ENCODE measurements at regions not wholly inside any gene's neighbourhood (a gene's known extent, or its start where the extent isn't known, plus 50 kb on each side); places are given as distances from the start of the nearest gene placed in this dataset.

DNA sequence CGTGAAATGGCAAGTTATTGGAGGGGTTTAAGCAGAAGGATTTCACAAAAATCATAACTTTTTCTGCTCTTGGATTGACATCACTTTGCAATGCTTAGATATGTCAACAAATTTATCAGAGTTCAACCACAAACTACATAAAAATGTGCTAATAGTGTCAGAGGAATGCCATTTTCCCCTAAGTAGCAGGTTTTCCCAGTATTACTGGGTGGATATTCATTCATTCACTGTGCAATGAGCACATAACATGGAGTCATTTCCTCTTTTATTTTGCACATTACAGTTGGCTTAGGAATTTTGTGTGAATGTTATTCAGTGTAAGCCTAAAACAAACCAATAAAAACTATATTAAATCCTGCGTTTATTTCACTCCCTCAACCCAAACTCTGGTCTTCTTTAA, 537.3 kb upstream of the MCTP2 start:
- H3K4me3 ChIP-seq (replicated peaks in 1 of 2; ENCODE audit: low read depth in 2 of 2, low read length in 2 of 2) = no peak overlapping the region
- TF ChIP-seq, protein P1, sequence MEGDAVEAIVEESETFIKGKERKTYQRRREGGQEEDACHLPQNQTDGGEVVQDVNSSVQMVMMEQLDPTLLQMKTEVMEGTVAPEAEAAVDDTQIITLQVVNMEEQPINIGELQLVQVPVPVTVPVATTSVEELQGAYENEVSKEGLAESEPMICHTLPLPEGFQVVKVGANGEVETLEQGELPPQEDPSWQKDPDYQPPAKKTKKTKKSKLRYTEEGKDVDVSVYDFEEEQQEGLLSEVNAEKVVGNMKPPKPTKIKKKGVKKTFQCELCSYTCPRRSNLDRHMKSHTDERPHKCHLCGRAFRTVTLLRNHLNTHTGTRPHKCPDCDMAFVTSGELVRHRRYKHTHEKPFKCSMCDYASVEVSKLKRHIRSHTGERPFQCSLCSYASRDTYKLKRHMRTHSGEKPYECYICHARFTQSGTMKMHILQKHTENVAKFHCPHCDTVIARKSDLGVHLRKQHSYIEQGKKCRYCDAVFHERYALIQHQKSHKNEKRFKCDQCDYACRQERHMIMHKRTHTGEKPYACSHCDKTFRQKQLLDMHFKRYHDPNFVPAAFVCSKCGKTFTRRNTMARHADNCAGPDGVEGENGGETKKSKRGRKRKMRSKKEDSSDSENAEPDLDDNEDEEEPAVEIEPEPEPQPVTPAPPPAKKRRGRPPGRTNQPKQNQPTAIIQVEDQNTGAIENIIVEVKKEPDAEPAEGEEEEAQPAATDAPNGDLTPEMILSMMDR (IDR thresholded peaks at IDR 0.05; ENCODE audit: low read depth, low read length) = no peak
- no peak for DNase-seq (ENCODE audit: low read depth in 2 of 2)

DNA sequence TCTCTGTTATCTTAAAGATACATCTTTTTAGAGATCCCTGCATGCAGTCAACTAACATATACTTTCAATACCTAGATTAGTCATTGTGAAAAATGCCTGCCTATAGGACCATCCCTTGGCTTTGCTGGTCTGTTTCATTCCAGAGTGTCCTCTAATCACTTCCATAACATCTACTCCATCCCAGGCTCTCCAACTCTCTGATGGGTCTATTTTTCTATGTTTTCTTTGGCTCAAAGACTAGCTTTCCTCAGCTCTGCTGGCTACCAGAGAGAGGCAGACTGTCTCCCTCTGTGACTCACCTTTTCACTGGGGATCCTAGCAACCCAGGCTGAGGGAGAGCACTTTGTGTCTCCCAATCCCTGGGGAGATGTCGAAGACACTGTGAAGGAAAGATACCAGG, 547.7 kb upstream of the MCTP2 start:
- DNase-seq (ENCODE audit: low read depth in 2 of 2) = no peak
- TF ChIP-seq, protein P1 (IDR thresholded peaks at IDR 0.05; ENCODE audit: low read depth, low read length) = no peak

DNA sequence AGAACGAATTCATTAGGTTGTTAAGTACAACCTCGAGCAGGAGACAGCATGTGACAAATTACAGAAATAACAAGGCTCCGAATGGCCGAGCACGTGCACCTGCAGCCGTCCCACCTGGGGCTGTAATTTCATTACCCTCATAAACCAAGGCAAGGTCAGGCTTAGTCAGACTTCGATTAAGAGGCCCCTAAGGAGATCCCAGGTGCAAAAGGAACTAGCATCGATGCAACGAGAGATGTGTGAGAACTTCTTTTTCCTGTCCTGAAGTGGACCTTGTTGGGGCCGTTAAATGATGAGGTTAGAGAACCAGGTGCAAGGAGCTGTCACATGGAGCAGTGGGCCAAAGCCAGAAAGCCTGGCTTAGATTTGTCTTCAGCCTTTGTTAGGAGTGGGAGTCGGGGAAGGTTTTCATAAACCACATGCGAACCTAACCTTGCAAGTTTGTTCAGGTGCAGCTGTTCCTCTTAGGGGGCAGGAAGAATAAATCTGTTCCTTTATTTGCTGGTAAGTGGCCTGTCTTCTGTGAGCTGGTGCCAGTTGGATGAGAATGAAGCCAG, 559.9 kb upstream of the MCTP2 start:
- DNase-seq (ENCODE audit: low read depth in 2 of 2) = no peak
- TF ChIP-seq, protein P1 (IDR thresholded peaks at IDR 0.05; ENCODE audit: low read depth, low read length) = no peak

More for the DNA sequence above, 547.7 kb upstream of the MCTP2 start:
- no peak overlapping the region for H3K4me3 ChIP-seq (replicated peaks in 1 of 2; ENCODE audit: low read depth in 2 of 2, low read length in 2 of 2)

DNA sequence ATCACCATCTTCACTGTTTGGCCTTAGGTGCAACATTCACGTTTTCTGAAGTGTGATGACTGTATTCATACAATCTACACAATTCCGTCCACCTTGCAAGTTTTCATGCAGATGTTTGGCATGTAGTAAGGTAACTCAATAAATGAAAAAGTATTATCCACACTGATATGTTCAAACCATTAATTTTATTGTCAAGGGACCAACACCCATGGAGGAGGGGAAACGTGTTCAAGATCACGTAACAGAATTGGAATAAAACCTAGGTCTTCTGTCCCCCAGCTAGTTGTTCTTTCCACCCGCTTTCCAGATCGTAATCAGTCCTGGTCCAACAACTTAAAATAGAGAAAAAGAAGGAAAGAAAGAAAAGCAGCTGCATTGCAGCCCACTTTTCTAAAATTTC, 560.4 kb upstream of the MCTP2 start:
- TF ChIP-seq, protein P1 (IDR thresholded peaks at IDR 0.05; ENCODE audit: low read depth, low read length) = no peak
- H3K4me3 ChIP-seq (replicated peaks in 1 of 2; ENCODE audit: low read depth in 2 of 2, low read length in 2 of 2) = no peak overlapping the region
- DNase-seq (ENCODE audit: low read depth in 2 of 2) = no peak

More for the DNA sequence above, 559.9 kb upstream of the MCTP2 start:
- no peak overlapping the region for H3K4me3 ChIP-seq (replicated peaks in 1 of 2; ENCODE audit: low read depth in 2 of 2, low read length in 2 of 2)

DNA sequence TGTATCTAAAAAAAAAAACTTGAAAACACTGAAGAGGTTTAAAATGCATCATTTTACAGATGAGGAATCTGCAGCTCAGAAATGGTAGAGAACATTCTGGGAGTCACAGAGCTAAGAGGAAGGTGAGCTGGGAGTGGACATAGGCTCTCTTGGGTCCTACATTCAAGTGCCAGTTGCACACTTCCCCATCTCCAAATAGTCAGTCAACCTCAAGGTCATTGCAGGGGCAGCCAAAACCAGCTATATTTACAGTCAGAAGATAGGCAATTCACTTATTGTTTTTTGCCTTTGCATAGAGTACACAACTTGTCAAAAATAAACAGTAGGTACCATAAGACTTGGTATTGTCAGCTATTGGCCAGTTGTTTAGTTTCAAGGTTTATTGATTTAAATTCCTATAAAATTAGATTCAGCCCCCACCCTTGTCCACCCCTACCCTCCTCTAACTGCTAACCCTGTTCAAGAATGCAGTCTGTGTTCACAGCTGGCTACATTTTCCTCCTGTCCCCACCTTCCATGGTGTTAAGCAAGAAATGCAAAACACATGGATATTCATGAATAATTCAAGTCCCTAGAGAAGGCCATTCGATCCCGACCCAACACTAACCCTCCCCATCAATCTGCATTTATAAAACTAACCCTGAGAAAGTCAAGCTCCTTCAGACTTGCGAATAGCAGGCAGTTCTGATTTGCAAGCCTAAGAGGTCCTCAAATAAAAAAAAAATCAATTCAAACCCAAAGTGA, 567.0 kb upstream of the MCTP2 start:
- DNase-seq (ENCODE audit: low read depth in 2 of 2) = no peak
- TF ChIP-seq, protein P1 (IDR thresholded peaks at IDR 0.05; ENCODE audit: low read depth, low read length) = no peak
- no peak overlapping the region for H3K4me3 ChIP-seq (replicated peaks in 1 of 2; ENCODE audit: low read depth in 2 of 2, low read length in 2 of 2)

DNA sequence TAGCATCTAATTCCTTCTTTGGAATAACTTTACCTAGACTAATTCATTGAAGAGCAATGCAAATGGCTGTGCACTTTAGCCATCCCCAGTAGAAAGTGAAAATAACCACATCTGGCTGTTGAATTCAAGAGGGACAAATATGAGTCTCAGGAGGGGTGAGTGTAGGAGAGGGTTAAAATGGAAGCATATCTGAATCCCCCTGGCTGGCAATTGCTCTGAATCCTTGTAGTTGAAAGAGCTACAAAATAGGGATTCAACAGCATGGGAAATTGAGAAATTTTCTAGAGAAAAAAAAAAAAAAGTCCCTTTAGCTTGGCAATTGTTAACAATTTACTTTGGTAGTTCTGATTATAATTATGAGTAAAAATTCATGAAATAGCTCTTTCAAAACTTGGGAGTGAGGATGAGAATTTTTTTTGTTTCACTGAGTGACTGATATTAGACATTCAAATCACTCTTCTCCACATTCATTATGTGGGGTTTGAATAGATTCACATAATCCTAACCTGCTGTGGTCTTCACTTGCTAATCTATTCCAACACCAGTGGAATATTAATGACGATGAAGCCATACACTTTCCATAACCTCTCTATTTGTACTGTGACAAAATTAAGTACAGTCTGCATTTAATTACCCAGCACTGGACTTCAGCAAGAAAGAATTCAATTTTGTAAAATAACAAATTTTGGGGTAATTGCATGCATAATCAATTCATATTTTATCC, 569.0 kb upstream of the MCTP2 start:
- H3K4me3 ChIP-seq (replicated peaks in 1 of 2; ENCODE audit: low read depth in 2 of 2, low read length in 2 of 2) = no peak overlapping the region
- no peak for DNase-seq (ENCODE audit: low read depth in 2 of 2)
- TF ChIP-seq, protein P1 (IDR thresholded peaks at IDR 0.05; ENCODE audit: low read depth, low read length) = no peak

Data from cardiac fibroblast (primary cell).